Lower lobe of right lung (tissue), 2 donors: ENCODE measurements at regions not wholly inside any gene's neighbourhood (a gene's known extent, or its start where the extent isn't known, plus 50 kb on each side); places are given as distances from the start of the nearest gene placed in this dataset.

Source experiments
- ATAC-seq, 2 donors: fragments of 200-7000 bp; cut with Tn5 transposase; one replicate each; pipeline ENCODE4 v1.9.1; 2020 to 2022; ENCODE audit warnings: mild to moderate bottlenecking in 2 of 2, moderate library complexity in 2 of 2
- DNase-seq: peaks from one replicate; pipeline ENCODE4 v3.0.0-alpha.2; 2020
- H3K27ac ChIP-seq: fragments of 200-600 bp; one replicate; pipeline ENCODE4 v1.8.0; 2022
- H3K27me3 ChIP-seq: fragments of 200-600 bp; one replicate; pipeline ENCODE4 v1.8.0; 2022; ENCODE audit warnings: low read depth
- H3K36me3 ChIP-seq: fragments of 200-600 bp; one replicate; pipeline ENCODE4 v1.8.0; 2022; ENCODE audit warnings: mild to moderate bottlenecking
- H3K4me1 ChIP-seq: fragments of 200-600 bp; one replicate; pipeline ENCODE4 v1.8.0; 2022
- H3K4me3 ChIP-seq: fragments of 200-600 bp; one replicate; pipeline ENCODE4 v1.8.0; 2022; ENCODE audit warnings: mild to moderate bottlenecking
- H3K9me3 ChIP-seq: fragments of 200-600 bp; one replicate; pipeline ENCODE4 v1.8.0; 2022
- intact Hi-C: fragments of 100-400 bp; cut with DNase I; formaldehyde crosslinking; loops from one replicate; pipeline ENCODE4 v1.11.0; 2022
- TF ChIP-seq, protein P1 (sequence below): fragments of 200-600 bp; IDR thresholded peaks from one replicate; pipeline ENCODE4 v1.8.0; 2022; ENCODE audit warnings: antibody characterized with exemption, mild to moderate bottlenecking
- donor health status: DM: no; HTN: yes; CAD: no; lungs with severe emphysema.

DNA sequence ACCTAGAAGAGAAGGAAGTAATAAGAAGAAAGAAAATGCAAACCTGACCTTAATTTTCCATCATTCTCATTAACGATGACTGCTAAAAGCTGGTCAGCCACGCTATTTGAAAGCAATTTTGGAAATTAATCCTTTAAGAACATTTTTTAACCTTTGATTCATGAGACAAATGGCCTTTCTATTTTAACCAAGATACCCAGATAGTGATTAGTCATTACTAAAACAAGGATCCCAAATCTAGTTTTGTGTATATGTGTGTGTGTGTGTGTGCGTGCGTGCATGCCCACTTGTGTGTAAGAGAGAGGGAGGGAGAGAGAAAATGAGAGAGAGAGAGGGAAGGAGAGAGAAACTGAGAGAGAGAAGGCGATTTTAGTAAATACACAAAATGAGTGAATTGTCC lies 329.5 kb downstream of the DEPDC1B start:
- no peaks in the 10 kb centered on the region for H3K4me1 ChIP-seq
- no peak overlapping the region for H3K4me3 ChIP-seq
- H3K27ac ChIP-seq = no peak overlapping the region
- intact Hi-C loops = no loop called here
- no peaks in the 10 kb centered on the region for H3K27me3 ChIP-seq
- DNase-seq (no peak), ATAC-seq (no peak)
- TF ChIP-seq, protein P1, sequence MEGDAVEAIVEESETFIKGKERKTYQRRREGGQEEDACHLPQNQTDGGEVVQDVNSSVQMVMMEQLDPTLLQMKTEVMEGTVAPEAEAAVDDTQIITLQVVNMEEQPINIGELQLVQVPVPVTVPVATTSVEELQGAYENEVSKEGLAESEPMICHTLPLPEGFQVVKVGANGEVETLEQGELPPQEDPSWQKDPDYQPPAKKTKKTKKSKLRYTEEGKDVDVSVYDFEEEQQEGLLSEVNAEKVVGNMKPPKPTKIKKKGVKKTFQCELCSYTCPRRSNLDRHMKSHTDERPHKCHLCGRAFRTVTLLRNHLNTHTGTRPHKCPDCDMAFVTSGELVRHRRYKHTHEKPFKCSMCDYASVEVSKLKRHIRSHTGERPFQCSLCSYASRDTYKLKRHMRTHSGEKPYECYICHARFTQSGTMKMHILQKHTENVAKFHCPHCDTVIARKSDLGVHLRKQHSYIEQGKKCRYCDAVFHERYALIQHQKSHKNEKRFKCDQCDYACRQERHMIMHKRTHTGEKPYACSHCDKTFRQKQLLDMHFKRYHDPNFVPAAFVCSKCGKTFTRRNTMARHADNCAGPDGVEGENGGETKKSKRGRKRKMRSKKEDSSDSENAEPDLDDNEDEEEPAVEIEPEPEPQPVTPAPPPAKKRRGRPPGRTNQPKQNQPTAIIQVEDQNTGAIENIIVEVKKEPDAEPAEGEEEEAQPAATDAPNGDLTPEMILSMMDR = no peak
- no peaks in the 10 kb centered on the region for H3K36me3 ChIP-seq
- no peaks in the 10 kb centered on the region for H3K9me3 ChIP-seq

DNA sequence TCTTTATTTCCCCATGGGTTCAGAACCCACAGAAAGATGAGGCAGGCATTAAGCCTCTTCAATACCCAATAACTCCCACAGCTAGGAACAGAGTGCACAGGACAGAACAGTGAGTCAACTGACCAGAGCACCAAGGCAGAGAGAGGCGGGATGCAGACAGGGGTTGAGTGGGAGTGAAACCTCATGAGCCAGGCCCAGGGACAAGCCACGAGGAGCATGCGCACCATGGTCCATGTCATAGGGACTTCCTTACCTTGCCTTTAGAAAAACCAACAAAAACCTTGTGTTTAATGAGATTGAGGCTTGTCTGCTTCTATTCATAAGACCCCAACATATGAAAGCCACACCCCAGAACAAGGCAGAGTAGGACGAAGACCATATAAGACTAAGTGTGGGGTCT lies 330.6 kb downstream of the DEPDC1B start:
- Histone ChIP-seq H3K27me3 (no peaks in the 10 kb centered on the region), H3K27ac (no peak overlapping the region), H3K36me3 (no peaks in the 10 kb centered on the region), H3K4me3 (no peak overlapping the region), H3K4me1 (no peaks in the 10 kb centered on the region), H3K9me3 (no peaks in the 10 kb centered on the region)
- ATAC-seq (no peak), DNase-seq (no peak)
- TF ChIP-seq, protein P1 = no peak
- intact Hi-C loops = no loop called here

DNA sequence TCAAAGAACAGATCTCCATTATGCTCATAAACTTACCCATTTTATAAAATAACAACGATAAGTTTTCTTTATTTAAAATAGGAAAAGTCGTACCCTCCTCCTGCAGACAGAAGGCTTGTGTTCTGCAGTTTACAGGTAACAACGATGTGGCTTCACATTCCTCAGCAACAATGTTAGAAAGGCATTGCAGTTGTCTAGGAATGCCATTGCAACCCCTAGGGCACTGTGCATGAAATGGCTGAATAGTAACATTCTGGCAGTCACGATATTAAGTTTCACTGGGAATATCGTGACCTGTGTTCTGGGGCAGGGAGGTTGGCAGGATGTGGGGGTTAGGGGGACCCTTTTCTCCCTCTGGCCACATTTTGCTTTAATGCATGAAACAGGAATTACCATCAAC lies 331.9 kb downstream of the DEPDC1B start:
- DNase-seq (no peak), ATAC-seq (no peak)
- TF ChIP-seq, protein P1 = no peak
- no peaks in the 10 kb centered on the region for H3K36me3 ChIP-seq
- H3K9me3 ChIP-seq = no peaks in the 10 kb centered on the region
- H3K4me1 ChIP-seq = no peaks in the 10 kb centered on the region
- no peak overlapping the region for H3K27ac ChIP-seq
- no peaks in the 10 kb centered on the region for H3K27me3 ChIP-seq
- H3K4me3 ChIP-seq = no peak overlapping the region
- intact Hi-C loops = no loop called here

DNA sequence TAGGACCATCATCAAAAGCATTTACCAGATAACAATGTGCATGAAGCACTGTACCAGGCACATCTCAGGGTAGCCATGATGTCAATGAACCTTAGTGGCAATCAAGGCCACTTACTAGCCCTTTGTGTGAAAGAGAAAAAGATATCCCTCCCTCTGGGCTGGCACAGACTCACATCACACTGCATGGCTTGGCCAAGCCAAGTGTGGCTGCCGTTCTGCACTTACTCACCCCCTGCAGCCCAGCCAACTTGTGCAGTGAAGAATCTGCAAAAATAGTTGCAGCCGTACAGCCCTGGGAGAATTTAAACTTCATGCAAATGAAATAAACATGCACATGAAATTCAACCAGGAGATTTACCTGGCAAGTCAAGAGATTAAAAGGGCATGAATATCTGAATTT lies 333.5 kb downstream of the DEPDC1B start:
- Histone ChIP-seq H3K27ac (no peak overlapping the region), H3K9me3 (no peaks in the 10 kb centered on the region), H3K4me1 (no peaks in the 10 kb centered on the region), H3K27me3 (no peaks in the 10 kb centered on the region), H3K4me3 (no peak overlapping the region), H3K36me3 (no peaks in the 10 kb centered on the region)
- TF ChIP-seq, protein P1 = no peak
- DNase-seq (no peak), ATAC-seq (no peak)
- intact Hi-C loops = no loop called here

DNA sequence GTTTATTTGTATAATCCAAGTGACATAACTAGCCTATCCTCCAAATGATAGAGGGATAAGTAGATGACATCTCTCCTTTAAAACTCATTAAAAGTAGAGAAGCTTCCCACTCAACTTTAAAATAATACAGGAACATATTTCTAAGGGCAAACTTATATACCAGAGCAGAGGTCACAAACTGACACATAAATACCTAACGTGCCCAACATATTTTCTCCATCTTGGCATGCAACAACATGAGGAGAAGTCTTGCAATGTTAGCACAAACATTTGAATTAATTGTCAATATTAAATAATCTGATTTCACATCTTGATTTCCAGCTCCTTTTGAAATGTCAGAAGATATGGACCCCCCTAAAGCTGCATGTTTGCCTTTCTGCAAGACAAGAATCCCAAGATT lies 335.0 kb downstream of the DEPDC1B start:
- TF ChIP-seq, protein P1 = no peak
- no peaks in the 10 kb centered on the region for H3K4me1 ChIP-seq
- intact Hi-C loops = no loop called here
- no peaks in the 10 kb centered on the region for H3K27me3 ChIP-seq
- H3K4me3 ChIP-seq = no peak overlapping the region
- ATAC-seq = no peak
- no peaks in the 10 kb centered on the region for H3K9me3 ChIP-seq
- H3K27ac ChIP-seq = no peak overlapping the region
- no peaks in the 10 kb centered on the region for H3K36me3 ChIP-seq
- DNase-seq = no peak

DNA sequence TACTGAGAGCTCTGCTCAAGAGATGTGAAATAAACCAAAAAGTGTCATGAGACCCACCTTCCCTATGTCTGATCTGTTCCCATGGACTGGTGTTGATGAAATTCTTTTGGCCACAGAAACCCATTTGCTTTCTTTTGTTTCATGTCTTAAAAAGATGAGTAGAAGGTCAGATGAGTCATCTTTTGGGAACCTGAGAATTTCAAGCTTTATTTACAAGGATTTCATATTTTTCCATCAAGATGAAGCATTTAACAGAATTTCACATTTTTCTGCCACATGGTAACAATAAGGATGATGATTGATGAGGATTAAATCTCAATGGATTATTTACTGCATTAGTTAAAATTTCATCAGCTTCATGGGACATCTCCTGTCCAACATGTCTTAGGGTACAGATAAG lies 337.8 kb downstream of the DEPDC1B start:
- no peak overlapping the region for H3K27ac ChIP-seq
- TF ChIP-seq, protein P1 = no peak
- intact Hi-C loops = no loop called here
- no peak for ATAC-seq
- no peaks in the 10 kb centered on the region for H3K27me3 ChIP-seq
- no peaks in the 10 kb centered on the region for H3K4me1 ChIP-seq
- H3K4me3 ChIP-seq = no peak overlapping the region
- no peak for DNase-seq
- no peaks in the 10 kb centered on the region for H3K9me3 ChIP-seq
- H3K36me3 ChIP-seq = no peaks in the 10 kb centered on the region
